Mononuclear cell (primary cell): ENCODE measurements at regions not wholly inside any gene's neighbourhood (a gene's known extent, or its start where the extent isn't known, plus 50 kb on each side); places are given as distances from the start of the nearest gene placed in this dataset.
"Not testable (repeated sequence)": the region's sequence is repeated elsewhere in the genome, so short reads cannot be mapped to it uniquely, and the experiment has no call there.

Experiments
- H3K27me3 ChIP-seq: 2 replicates; pipeline ENCODE4 v1.6.0; 2011; ENCODE audit warnings: low read length, control low read depth; ENCODE audit not compliant: insufficient read depth
- H3K4me1 ChIP-seq: 2 replicates; pipeline ENCODE4 v1.5.1; 2011; ENCODE audit warnings: mild to moderate bottlenecking, low read length, control low read depth; ENCODE audit not compliant: insufficient read depth
- H3K4me3 ChIP-seq: 2 replicates; pipeline ENCODE4 v1.5.1; 2011; ENCODE audit warnings: mild to moderate bottlenecking, low read length, moderate library complexity
- H3K9me3 ChIP-seq: 2 replicates; pipeline ENCODE4 v1.5.1; 2011; ENCODE audit warnings: low read depth, mild to moderate bottlenecking, control low read depth, low read length

DNA sequence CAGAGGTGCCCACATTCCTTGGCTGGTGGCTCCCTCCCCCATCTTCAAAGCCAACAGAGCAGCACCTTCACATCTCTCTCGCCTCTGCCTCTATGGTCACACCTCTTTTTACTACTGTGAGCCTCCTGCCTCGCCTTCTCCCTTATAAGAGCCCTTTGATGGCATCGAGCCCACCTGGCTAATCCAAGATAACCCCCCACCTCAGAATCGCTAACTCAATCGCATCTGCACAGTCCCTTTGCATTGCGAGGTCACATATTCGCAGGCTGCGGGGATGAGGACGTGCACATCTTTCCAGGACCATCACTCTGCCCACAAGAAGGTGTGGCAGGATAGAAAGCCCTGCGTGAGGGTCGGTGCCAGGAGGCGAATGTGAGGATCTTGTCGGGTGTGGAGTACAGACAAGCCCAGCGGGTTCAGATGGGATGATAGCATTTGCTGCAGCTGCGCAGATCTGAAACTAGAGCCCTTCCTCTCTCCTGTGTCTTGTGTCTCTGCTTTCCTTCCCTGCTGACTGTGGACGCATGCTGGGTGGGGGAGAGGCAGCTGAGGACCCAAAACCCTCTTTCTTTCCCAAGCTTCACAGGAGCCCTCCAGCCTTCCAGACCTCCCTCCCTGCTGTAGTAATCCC lies 148.3 kb upstream of the HDAC4 start:
- Histone ChIP-seq H3K9me3 (no peaks in the 10 kb centered on the region), H3K27me3 (no peaks in the 10 kb centered on the region), H3K4me1 (no peaks in the 10 kb centered on the region), H3K4me3 (no peak overlapping the region)

DNA sequence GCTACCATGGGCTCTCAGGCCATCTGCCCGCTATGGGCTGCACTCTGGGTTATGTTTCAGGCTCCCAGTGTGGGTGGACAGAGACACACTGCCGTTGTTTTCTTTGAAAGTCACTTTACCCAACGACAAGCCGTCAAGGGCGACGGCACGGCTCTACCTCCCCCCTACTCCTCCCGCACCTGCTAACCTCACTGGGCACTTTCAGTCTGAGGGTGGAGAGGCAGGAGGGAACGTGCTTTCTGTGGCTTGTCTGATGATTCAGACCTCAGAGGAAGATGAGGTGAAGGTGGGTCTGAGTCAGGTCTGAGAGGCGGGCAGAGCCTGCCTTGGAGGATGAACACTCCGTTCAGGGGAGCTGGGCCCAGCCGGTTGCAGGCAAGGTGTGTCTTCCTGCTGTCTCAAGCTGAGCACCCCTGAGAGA lies 147.6 kb upstream of the HDAC4 start:
- H3K9me3 ChIP-seq, result no peaks in the 10 kb centered on the region
- H3K4me1 ChIP-seq, result no peaks in the 10 kb centered on the region

DNA sequence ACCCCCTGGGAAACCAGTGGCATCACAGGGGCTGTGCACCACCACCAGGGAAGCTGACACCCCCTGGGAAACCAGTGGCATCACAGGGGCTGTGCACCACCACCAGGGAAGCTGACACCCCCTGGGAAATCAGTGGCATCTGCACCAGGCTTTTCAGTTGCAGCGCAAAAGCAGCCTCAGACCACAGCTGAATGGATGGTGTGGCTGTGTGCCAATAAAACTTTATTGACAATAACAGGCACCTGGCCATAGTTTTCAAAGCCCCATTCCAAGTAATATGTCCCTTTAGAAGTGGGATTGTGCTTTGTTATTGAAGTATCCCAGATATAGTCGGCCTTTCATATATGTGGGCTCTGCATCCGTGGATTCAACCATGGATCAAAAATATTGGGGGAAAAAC lies 146.3 kb upstream of the HDAC4 start:
- H3K4me3 ChIP-seq, H3K9me3 ChIP-seq, H3K27me3 ChIP-seq, H3K4me1 ChIP-seq: not testable (repeated sequence)

More for the DNA sequence above, 147.6 kb upstream of the HDAC4 start:
- no peaks in the 10 kb centered on the region for H3K27me3 ChIP-seq
- no peak overlapping the region for H3K4me3 ChIP-seq

DNA sequence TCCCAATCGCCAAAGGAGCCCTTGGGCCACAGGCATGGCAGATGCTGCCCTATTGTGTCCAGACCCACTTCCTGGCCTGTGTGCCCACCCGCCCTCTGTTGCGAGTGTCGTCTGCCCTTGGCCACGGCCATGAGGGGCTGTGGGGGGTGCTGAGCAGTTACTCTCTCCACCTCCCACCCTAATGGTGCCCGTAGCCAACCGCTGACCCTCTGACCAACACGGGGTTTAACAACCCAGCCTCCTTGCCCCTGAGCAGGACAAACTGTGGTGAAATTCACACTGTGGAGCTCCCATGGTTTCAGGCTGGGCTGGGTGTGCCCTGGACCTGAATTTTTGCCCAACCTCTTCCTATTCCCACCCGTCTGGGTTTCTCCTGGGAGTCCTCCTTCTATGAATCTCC lies 145.7 kb upstream of the HDAC4 start:
- Histone ChIP-seq H3K27me3 (peaks cover 2% of the 10 kb centered on the region), H3K4me1 (no peaks in the 10 kb centered on the region), H3K4me3 (no peak overlapping the region), H3K9me3 (no peaks in the 10 kb centered on the region)

DNA sequence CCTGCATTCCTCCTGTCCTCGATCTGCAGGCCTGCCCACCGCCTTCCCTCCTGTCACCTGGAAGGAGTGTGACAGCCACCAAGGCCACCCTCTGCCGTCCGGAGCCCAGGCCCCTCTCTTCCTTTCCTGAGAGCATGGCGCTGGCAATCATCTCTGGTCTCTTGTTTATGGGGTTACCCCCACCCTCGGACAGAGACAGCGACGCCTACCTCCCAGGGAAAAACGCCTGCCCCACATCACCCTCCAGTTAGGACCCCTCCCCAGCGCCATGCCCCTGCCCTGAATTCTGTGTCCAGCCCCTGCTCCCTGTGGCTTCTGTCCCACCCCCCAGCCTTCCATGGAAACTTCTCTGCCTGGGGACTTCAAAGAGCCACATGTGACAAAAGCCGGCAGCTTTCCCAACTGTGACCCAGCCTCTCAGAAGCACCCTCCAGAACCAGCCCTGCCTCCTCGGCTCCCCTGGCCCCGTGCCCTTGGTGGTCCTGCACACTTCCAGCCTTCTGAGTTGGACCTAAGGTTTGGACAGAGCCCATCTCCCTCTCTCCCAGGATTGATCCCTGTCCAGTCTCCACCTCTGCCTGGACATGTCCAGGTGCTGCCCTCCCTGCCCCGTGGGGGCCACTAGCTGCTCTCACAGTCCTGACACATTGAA lies 145.0 kb upstream of the HDAC4 start:
- Histone ChIP-seq H3K4me1 (no peaks in the 10 kb centered on the region), H3K27me3 (peaks cover 2% of the 10 kb centered on the region), H3K9me3 (no peaks in the 10 kb centered on the region), H3K4me3 (no peak overlapping the region)

DNA sequence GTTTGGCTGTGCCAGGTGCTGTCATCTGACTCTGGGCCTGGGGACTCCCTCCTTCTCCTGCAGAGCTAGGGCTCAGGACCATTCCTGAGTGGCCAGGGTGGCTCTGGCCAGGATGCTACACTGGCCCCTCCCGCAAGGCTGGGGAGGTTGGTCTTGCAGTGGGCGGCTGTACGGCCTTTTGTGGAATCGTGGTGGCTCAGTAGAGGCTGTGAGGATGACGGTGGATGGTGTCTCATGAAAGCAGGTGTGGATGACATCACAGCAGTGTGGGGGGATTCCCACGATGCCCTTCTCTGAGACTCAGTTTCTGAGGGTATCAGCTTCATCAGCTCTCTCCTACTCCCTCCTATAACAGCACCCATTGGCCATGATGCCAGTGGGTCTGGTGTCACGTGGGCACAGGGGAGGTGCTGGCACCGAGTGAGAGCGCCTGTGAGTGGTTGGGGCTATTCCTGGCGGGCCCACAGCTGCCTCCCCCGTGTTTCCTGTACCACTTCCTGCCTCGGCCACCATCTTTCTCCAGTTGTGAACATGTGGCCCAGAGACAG lies 144.2 kb upstream of the HDAC4 start:
- Histone ChIP-seq H3K27me3 (peaks cover 2% of the 10 kb centered on the region), H3K4me3 (no peak overlapping the region), H3K4me1 (no peaks in the 10 kb centered on the region), H3K9me3 (no peaks in the 10 kb centered on the region)

DNA sequence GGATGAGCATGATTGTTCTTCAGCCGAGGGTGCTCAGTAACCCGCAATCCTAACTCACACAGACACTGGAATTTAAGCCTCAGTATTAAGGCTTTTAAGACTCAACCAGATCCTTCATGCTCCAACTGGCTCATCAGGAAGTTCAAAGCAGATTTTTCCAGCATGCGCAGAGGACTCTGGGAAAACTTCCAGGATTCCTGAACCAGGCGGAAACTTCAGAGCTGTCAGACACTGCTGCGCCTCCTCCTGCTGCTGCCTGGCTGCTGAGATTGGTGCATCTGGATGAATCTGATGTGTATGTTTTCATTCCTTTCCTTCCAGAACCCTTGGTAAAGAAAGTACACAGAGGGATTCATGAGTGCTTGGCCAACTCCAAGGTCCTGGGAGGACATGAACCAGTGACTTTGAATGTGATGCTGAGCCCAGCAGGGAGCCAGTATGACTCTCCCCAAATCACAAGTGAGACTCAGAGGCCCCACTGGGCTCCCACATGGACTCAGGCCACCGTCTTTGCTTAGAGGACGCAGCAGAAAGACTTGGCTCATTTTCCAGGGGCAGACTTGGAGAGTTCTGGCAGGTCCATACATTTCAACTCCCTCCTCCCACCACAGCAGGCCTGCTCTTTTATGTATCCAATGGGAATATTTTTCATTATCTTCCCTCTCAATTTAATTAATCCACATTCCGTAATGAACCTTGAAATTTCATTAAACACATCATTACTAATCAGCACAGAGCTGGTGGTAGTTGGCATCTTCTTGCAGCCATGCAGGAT lies 143.5 kb upstream of the HDAC4 start:
- H3K9me3 ChIP-seq, result no peaks in the 10 kb centered on the region
- H3K4me3 ChIP-seq, result no peak overlapping the region
- no peaks in the 10 kb centered on the region for H3K4me1 ChIP-seq
- H3K27me3 ChIP-seq, result peaks cover 2% of the 10 kb centered on the region

DNA sequence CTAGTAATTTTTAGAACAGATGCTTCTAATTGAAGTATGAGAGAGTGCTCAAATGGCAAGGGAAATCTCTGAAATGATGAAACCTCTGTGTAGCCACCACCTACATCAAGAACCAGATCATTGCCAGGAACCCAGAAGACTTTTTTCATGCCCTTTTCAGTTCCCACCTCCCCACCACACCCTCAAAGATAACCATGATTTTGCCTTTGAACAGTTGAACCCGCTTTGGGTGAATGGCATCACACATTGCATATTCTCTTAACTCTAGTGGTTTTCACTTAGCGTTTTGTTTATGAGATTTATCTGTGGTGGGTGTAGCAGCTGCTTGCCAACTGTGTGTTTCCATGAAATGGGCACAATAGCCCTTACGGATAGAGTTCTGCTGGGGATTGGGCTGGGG lies 142.9 kb upstream of the HDAC4 start:
- Histone ChIP-seq H3K4me1 (no peaks in the 10 kb centered on the region), H3K27me3 (peaks cover 2% of the 10 kb centered on the region), H3K4me3 (no peak overlapping the region), H3K9me3 (no peaks in the 10 kb centered on the region)

DNA sequence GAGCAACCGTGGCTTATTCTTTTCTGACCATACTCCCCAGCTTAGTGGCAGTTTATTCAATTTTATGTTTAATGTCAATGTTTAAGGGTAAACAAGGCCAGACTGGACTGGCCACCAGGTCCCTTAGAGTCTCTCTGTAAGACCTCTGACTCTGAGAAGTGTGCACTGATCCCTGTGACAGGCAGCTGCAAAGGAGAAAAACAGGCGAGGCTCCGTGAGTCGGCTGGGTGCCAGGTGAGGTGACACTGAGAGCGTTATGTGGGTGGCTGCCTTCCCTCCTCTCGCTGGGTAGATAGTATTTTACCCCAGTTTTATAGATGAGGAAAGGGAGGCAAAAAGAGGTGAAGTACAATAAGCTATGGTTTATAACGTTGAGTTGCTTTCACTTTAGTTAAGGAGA lies 139.4 kb upstream of the HDAC4 start:
- Histone ChIP-seq H3K9me3 (no peaks in the 10 kb centered on the region), H3K4me1 (no peaks in the 10 kb centered on the region), H3K27me3 (peaks cover 2% of the 10 kb centered on the region), H3K4me3 (no peak overlapping the region)

DNA sequence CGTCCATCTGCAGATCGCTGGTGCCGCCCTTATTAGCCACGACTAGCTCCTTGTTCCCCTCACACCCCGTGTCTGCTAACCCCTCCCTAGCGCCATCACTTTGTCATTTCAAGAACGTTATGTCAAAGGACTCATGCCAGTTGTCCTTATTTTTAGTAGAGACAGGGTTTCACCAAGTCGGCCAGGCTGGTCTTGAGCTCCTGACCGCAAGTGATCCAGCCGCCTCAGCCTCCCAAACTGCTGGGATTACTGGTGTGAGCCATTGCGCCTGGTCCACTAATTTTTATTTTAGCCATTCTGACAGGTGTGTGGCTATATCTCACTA lies 138.9 kb upstream of the HDAC4 start:
- Histone ChIP-seq H3K4me3 (no peak overlapping the region), H3K27me3 (peaks cover 2% of the 10 kb centered on the region), H3K4me1 (no peaks in the 10 kb centered on the region), H3K9me3 (no peaks in the 10 kb centered on the region)

DNA sequence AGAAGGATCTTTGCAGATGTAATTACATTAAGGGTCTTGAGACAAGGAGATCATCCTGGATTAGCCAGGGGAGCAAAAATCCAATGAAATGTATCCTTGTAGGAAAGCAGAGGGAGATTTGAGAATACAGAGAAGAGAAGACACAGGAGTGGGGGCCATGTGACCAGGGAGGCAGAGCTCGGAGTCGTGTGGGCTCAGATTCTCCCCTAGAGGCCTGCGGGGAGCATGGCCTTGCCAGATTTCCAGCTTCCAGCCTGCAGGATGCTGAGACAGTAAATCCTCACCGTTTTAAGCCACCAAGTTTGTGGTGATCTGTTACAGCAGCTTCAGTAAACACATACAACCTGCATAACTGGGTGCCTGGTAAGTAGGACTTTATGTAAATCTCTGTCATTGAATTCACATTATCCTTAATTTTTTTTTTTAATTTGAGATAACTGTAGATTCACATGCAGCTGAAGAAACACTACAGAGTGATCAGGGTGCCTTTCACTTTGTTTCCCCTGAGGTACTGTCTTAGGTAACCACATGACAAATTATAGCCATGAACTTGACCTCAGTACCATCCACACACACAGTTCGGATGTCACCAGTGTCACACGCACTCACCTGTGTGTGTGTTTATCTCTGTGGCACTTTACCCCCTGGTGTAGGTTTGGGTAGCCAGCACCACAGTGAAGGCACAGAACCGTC lies 138.4 kb upstream of the HDAC4 start:
- Histone ChIP-seq H3K27me3 (peaks cover 2% of the 10 kb centered on the region), H3K4me3 (no peak overlapping the region), H3K4me1 (no peaks in the 10 kb centered on the region), H3K9me3 (no peaks in the 10 kb centered on the region)

DNA sequence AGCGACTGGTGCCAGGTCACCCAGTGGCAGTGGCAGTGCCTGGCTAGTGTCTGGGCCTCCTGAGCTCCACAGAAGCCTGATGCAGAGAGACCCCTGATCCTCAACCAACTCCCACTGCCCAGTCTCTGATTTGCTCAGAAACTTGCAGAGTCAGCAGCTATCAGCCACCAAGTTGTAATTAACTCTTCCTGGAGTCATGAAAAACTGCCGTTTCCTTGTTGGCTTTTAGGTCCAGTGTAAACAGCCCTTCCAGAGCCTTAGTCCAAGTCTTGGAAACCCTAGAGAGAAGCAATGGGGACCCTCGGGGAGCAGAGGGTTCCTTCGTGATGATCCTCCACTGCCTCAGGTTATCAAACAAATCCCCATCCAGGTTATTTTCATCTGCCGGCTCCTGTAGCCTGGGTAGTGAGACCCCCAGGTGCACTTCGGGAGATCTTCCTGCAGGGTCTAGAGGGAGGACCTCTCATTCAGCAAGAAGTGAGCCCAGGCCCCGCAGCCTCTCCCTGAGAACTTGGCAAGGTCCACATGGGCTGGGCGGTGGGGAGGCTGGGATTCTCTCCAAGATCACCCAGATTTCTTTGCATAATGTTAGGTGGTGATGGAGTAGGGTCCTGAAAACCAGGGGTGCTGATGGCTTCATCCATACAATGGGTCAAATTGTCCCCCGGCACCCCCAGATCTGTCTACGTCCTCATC lies 137.7 kb upstream of the HDAC4 start:
- Histone ChIP-seq H3K4me3 (no peak overlapping the region), H3K9me3 (no peaks in the 10 kb centered on the region), H3K4me1 (no peaks in the 10 kb centered on the region), H3K27me3 (peaks cover 2% of the 10 kb centered on the region)

DNA sequence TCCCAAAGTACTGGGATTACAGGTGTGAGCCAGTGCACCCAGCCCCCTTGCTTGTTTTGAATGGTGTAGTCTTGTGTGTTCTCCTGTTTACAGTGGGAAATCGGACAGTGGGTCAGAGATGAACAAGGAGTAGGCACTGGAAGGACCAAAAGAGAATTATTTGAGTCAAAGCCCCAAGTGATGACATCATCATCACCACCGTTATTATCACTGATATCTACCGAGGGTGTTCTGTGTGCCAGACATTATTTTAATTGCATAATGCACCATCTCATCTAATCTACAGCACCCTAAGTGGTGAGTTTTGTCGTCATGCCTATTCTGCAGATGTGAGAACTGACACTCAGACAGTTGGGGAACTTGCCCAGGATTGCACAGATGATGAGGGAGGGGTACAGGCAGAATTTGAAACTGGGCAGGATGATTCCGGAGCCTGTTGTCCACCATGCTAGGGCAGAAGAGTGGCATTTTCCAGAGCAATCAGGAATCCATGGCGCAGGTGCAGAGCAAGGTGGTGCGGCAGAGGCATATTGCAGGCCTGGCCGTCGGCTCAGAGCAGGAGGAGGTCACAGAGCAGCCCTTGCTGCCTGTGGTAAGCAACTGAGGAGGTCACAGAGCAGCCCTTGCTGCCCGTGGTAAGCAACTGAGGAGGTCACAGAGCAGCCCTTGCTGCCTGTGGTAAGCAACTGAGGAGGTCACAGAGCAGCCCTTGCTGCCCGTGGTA lies 137.0 kb upstream of the HDAC4 start:
- Histone ChIP-seq H3K4me3 (no peak overlapping the region), H3K9me3 (no peaks in the 10 kb centered on the region), H3K4me1 (no peaks in the 10 kb centered on the region)

DNA sequence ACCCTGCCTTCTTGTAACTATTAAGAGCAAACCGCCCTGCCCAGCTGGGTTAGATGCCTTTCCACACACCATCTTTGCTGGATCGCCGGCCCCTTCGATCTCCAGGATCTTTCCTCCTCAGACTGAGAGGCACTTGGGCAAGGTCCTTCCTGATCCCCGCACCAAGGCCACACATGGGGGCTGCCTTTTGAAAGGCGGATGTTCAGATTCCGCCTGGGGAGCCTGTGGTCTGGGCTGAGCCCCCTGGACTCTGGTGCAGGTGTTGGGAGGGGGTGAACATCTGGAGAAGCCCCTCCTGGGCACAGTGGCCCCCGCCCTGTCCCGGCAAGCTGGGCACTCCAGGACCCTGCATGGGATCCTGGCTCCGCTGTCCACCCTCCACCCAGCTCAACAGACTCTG lies 135.4 kb upstream of the HDAC4 start:
- no peaks in the 10 kb centered on the region for H3K4me1 ChIP-seq
- H3K4me3 ChIP-seq, result no peak overlapping the region
- no peaks in the 10 kb centered on the region for H3K9me3 ChIP-seq
- no peaks in the 10 kb centered on the region for H3K27me3 ChIP-seq

More for the DNA sequence above, 137.0 kb upstream of the HDAC4 start:
- peaks cover 2% of the 10 kb centered on the region for H3K27me3 ChIP-seq
